ENCODE measurements at regions not wholly inside any gene's neighbourhood (a gene's known extent, or its start where the extent isn't known, plus 50 kb on each side); places are given as distances from the start of the nearest gene placed in this dataset.
"Not testable (repeated sequence)": the region's sequence is repeated elsewhere in the genome, so short reads cannot be mapped to it uniquely, and the experiment has no call there.

- no peak for DNase-seq
These were observed 75.2 kb upstream of the CITED2 start for GRCh38 chr6:139449611-139450000.

GRCh38 chr6:139448998-139449610 is 74.7 kb upstream of the CITED2 start:
- no peak for DNase-seq

- no peak for DNase-seq
These were observed 73.7 kb upstream of the CITED2 start for GRCh38 chr6:139448051-139448649.

GRCh38 chr6:139447656-139447975 is 73.2 kb upstream of the CITED2 start:
- DNase-seq, result no peak

GRCh38 chr6:139446768-139447655 is 72.6 kb upstream of the CITED2 start:
- no peak for DNase-seq

- DNase-seq, result no peak
These were observed 71.8 kb upstream of the CITED2 start for GRCh38 chr6:139446138-139446715.

GRCh38 chr6:139444273-139444787 is 69.9 kb upstream of the CITED2 start:
- not testable (repeated sequence) for DNase-seq

- no peak for DNase-seq
These were observed 69.0 kb upstream of the CITED2 start for GRCh38 chr6:139443231-139444112.

- no peak for DNase-seq
These were observed 67.8 kb upstream of the CITED2 start for GRCh38 chr6:139442188-139442671.

- DNase-seq, result no peak
These were observed 64.9 kb upstream of the CITED2 start for GRCh38 chr6:139439349-139439748.

- no peak for DNase-seq
These were observed 64.3 kb upstream of the CITED2 start for GRCh38 chr6:139438775-139439174.

GRCh38 chr6:139436957-139437348 is 62.5 kb upstream of the CITED2 start:
- DNase-seq, result no peak

- no peak for DNase-seq
These were observed 61.9 kb upstream of the CITED2 start for GRCh38 chr6:139436200-139436956.

- DNase-seq, result no peak
These were observed 59.4 kb upstream of the CITED2 start for GRCh38 chr6:139433631-139434419.

GRCh38 chr6:139431602-139431956 is 57.1 kb upstream of the CITED2 start:
- DNase-seq, result no peak

GRCh38 chr6:139430899-139431601 is 56.6 kb upstream of the CITED2 start:
- no peak for DNase-seq

- DNase-seq, result no peak
These were observed 55.2 kb upstream of the CITED2 start for GRCh38 chr6:139429580-139430145.

- DNase-seq, result no peak
These were observed 52.8 kb upstream of the CITED2 start for GRCh38 chr6:139427199-139427598.

- no peak for DNase-seq
These were observed 52.3 kb upstream of the CITED2 start for GRCh38 chr6:139426795-139427194.

GRCh38 chr6:139425780-139426179 is 51.3 kb upstream of the CITED2 start:
- no peak for DNase-seq

Data from CD4-positive, alpha-beta T cell treated with Interleukin-21 for 1 hour (primary cell).